ENCODE measurements at regions not wholly inside any gene's neighbourhood (a gene's known extent, or its start where the extent isn't known, plus 50 kb on each side); places are given as distances from the start of the nearest gene placed in this dataset.

DNA sequence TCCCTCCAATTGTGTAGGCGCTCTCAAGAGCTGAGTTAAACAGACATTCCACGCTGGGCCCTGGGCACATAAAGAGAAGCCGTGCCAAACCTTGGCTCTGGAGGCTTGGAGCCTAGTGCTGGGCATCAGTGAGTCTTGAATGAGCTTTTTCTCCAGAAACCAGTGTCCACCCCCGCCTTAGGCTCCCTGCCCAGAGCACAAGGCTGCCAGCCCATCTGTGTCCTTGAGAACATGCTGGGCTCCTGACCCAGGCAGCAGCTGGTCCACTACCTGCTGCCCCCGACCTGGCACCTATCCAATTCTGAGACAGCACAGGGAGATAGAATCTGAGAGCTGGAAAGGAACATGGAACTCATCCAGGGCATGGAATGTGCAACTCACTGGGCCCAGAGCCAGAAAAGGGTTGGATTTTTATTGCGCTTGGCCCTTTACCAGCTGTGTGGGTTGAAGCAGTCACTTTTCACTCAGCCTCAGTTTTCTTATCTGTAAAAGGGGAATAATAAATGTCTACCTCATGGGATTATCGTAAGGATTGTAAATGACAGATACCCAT is 92.4 kb upstream of the CPLX2 start:
- Histone ChIP-seq H3K27me3 (peaks cover 15% of the 10 kb centered on the region), H3K9me3 (no peaks in the 10 kb centered on the region), H3K4me3 (no peak overlapping the region), H3K27ac (no peak overlapping the region), H3K36me3 (no peaks in the 10 kb centered on the region), H3K4me1 (no peaks in the 10 kb centered on the region)
- TF ChIP-seq, protein P1, sequence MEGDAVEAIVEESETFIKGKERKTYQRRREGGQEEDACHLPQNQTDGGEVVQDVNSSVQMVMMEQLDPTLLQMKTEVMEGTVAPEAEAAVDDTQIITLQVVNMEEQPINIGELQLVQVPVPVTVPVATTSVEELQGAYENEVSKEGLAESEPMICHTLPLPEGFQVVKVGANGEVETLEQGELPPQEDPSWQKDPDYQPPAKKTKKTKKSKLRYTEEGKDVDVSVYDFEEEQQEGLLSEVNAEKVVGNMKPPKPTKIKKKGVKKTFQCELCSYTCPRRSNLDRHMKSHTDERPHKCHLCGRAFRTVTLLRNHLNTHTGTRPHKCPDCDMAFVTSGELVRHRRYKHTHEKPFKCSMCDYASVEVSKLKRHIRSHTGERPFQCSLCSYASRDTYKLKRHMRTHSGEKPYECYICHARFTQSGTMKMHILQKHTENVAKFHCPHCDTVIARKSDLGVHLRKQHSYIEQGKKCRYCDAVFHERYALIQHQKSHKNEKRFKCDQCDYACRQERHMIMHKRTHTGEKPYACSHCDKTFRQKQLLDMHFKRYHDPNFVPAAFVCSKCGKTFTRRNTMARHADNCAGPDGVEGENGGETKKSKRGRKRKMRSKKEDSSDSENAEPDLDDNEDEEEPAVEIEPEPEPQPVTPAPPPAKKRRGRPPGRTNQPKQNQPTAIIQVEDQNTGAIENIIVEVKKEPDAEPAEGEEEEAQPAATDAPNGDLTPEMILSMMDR (IDR thresholded peaks at IDR 0.05) = no peak
- intact Hi-C loops (cut with DNase I) = no loop called here
- DNase-seq (no peak), ATAC-seq (no peak)

DNA sequence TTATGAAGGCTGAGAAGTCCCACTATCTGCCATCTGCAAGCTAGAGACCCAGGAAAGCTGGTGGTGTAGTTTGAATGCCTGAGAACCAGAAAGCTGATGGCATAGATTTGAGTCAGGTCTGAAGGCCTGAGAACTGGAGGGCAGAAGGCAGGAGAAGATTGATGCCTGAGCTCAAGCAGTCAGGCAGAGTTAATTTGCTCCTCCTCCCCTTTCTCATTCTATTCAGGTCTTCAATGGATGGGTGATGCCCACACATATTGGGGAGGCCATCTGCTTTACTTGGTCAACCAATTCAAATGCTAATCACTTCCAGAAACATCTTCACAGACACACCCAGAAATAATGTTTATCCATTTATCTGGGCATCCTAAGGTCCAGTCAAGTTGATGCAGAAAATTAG is 87.6 kb upstream of the CPLX2 start:
- intact Hi-C loops (cut with DNase I) = no loop called here
- ATAC-seq (no peak), DNase-seq (no peak)
- TF ChIP-seq, protein P1 (IDR thresholded peaks at IDR 0.05) = no peak
- H3K27me3 ChIP-seq = peaks cover 12% of the 10 kb centered on the region
- H3K4me1 ChIP-seq = no peaks in the 10 kb centered on the region
- H3K9me3 ChIP-seq = no peaks in the 10 kb centered on the region
- no peaks in the 10 kb centered on the region for H3K36me3 ChIP-seq
- no peak overlapping the region for H3K4me3 ChIP-seq
- H3K27ac ChIP-seq = no peak overlapping the region

DNA sequence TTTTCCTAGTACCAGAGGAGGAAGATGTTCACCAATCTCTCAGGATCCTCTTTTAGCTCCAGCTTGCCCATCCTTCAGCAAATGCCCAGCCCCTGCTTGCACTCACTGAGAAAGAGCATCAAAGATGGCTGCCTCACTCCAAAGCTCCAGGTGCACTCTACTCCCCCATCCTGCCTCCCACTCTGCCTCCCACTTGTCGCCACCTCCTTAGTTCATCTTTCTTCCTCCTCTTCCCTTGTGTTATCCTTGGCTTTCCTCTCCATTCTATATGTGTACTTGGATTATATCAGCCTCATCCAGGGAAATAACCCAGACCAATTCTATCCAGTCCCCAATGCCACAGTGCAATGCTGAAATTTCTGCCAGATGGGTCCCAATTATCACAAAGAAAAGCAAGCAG is 87.1 kb upstream of the CPLX2 start:
- no peak for ATAC-seq
- no peaks in the 10 kb centered on the region for H3K9me3 ChIP-seq
- H3K27me3 ChIP-seq = peaks cover 12% of the 10 kb centered on the region
- intact Hi-C loops (cut with DNase I) = no loop called here
- no peak for DNase-seq
- TF ChIP-seq, protein P1 (IDR thresholded peaks at IDR 0.05) = no peak
- no peaks in the 10 kb centered on the region for H3K4me1 ChIP-seq
- no peak overlapping the region for H3K27ac ChIP-seq
- H3K36me3 ChIP-seq = no peaks in the 10 kb centered on the region
- no peak overlapping the region for H3K4me3 ChIP-seq

DNA sequence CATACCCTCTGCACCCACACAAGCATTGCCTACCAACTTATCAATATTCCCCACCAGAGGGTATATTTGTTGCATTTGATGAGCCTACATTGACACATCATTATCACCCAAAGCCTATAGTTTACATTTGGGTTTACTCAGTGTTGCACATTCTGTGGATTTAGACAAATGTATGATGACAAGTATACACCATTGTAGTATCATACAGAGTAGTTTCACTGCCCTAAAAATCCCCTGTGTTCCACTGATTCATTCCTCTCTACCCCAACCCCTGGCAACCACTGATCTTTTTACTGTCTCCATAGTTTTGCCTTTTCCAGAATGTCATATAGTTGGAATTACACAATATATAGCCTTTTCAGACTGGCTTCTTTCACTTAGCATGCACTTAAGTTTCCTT is 85.7 kb upstream of the CPLX2 start:
- intact Hi-C loops (cut with DNase I) = no loop called here

DNA sequence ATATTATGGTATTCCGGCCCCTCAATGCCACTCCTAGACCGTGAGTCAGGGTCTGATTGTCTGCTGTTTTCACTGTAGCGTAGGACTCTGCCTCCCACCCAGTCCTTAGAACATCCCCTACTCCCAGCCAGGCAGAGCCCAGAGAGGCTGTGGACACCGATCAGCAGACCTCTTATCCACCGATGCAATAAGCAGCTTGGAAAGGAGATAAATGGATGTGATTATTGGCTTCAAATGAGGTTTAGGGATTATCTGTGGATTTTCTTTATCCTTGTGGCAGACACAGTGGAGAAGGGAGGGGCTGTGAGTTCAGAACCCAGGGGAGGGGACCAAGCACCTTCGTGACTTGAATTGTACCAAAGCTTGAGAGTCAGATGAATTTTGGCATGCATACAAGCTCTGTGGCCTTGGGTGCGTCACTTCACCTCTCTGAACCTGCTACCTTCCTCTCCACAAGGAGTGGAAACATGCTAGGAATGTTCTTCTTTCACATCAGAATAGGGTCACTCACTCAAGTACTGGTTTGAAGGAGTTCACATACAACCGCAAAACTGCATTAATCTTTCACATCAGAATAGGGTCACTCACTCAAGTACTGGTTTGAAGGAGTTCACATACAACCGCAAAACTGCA is 83.1 kb upstream of the CPLX2 start:
- Histone ChIP-seq H3K4me1 (no peaks in the 10 kb centered on the region), H3K36me3 (no peaks in the 10 kb centered on the region), H3K4me3 (no peak overlapping the region), H3K27me3 (peaks cover 17% of the 10 kb centered on the region), H3K27ac (no peak overlapping the region), H3K9me3 (no peaks in the 10 kb centered on the region)
- TF ChIP-seq, protein P1 (IDR thresholded peaks at IDR 0.05) = no peak
- ATAC-seq (peak; percentile 27), DNase-seq (no peak)
- intact Hi-C loops (cut with DNase I) = no loop called here

More for the DNA sequence above, 85.7 kb upstream of the CPLX2 start:
- no peak overlapping the region for H3K27ac ChIP-seq
- peaks cover 12% of the 10 kb centered on the region for H3K27me3 ChIP-seq
- no peaks in the 10 kb centered on the region for H3K4me1 ChIP-seq
- H3K4me3 ChIP-seq = no peak overlapping the region
- DNase-seq (no peak), ATAC-seq (no peak)
- H3K9me3 ChIP-seq = no peaks in the 10 kb centered on the region
- H3K36me3 ChIP-seq = no peaks in the 10 kb centered on the region
- TF ChIP-seq, protein P1 (IDR thresholded peaks at IDR 0.05) = no peak
